Vagina (tissue), 2 donors: ENCODE measurements at regions not wholly inside any gene's neighbourhood (a gene's known extent, or its start where the extent isn't known, plus 50 kb on each side); places are given as distances from the start of the nearest gene placed in this dataset.
"Not testable (repeated sequence)": the region's sequence is repeated elsewhere in the genome, so short reads cannot be mapped to it uniquely, and the experiment has no call there.

ENCODE experiments used
- DNase-seq, 2 donors: peaks; one replicate each; pipeline ENCODE4 v3.0.0-alpha.2; 2017; ENCODE audit errors: extremely low spot score in 2 of 2
- H3K27ac ChIP-seq: fragments of 200-600 bp; sonication (generic); one replicate; pipeline ENCODE4 v1.5.1; 2019
- H3K27me3 ChIP-seq: fragments of 200-600 bp; sonication (generic); one replicate; pipeline ENCODE4 v1.5.1; 2019
- H3K36me3 ChIP-seq, 2 donors: fragments of 200-600 bp; sonication (generic); one replicate each; pipeline ENCODE4 v1.5.1; 2017 to 2019
- H3K4me1 ChIP-seq: fragments of 200-600 bp; sonication (generic); one replicate; pipeline ENCODE4 v1.5.1; 2019
- H3K4me3 ChIP-seq, 2 donors: fragments of 200-600 bp; sonication (generic); 1 replicate in 1 of 2; 2 replicates in 1 of 2; pipeline ENCODE4 v1.5.1; 2016 to 2019
- H3K9me3 ChIP-seq: fragments of 200-600 bp; sonication (generic); one replicate; pipeline ENCODE4 v1.5.1; 2019
- POLR2A ChIP-seq, 2 donors: fragments of 450-650 bp; IDR thresholded peaks; one replicate each; pipeline ENCODE4 v1.6.1; 2017; ENCODE audit warnings: antibody characterized with exemption in 2 of 2, mild to moderate bottlenecking in 2 of 2, moderate library complexity in 2 of 2
- POLR2AphosphoS5 ChIP-seq, 2 donors: sonication (generic); formaldehyde crosslinking; IDR thresholded peaks; one replicate each; pipeline ENCODE4 v1.9.0; 2017; ENCODE audit warnings: antibody characterized with exemption in 2 of 2, mild to moderate bottlenecking in 2 of 2, low read depth in 1 of 2; ENCODE audit not compliant: insufficient read depth in 1 of 2
- intact Hi-C: fragments of 100-400 bp; cut with DNase I; formaldehyde crosslinking; loops from one replicate; pipeline ENCODE4 v1.15.1; 2023
- TF ChIP-seq, protein P1 (sequence below), 3 experiments: fragments of 450-650 bp in 2 of 3; fragments of 200-600 bp in 1 of 3; sonication (generic) in 1 of 3; IDR thresholded peaks; one replicate each; pipeline ENCODE4 v1.5.1; 2017 to 2019; ENCODE audit warnings: antibody characterized with exemption in 3 of 3, mild to moderate bottlenecking in 2 of 3, moderate library complexity in 2 of 3

DNA sequence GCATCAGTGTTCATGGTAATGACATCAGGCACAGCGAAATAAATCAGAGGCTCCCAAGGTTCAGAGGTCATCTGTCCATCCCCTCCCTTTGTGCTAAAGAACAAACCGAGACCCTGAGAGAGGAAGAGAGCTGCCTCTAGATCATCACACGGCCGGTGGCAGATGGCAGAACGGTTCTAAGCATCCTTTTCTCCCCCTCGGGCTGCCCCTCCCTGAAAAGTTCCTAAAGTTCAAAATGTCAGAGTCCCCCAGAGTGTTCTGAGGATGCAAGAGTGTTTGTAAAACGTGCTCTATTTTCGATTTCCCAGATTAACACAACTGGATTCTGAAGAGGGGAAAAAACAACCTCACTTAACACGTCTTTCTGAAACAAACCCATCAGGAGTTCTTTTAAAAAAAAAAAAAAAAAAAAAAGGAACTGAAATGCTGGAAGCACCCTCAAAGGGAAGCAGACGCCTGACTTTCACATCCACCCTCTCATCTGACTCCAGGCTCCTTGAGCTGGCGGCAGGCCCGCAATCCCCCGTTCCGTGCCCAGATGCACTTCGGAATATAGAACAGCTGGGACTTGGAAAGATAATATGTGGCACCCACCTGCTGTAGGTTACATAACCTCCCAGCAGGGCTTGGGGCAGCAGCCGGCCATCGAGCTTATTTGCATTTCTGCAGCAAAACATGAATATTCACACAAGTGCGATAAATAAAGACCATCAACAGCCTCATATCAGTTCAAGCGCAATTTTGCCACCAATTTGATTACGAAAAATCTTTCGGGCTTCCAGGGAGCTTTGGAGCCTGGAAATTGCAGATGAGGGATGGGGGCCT is 115.5 kb upstream of the SMURF2 start:
- Histone ChIP-seq H3K27me3 (no peaks in the 10 kb centered on the region), H3K4me1 (peaks cover 68% of the 10 kb centered on the region), H3K4me3 (peak overlapping the region; percentile 48 to 56), H3K36me3 (no peaks in the 10 kb centered on the region), H3K27ac (peak overlapping the region; percentile 59), H3K9me3 (no peaks in the 10 kb centered on the region)
- TF ChIP-seq POLR2AphosphoS5 (IDR thresholded peaks at IDR 0.05; ENCODE audit: insufficient read depth in 1 of 2, low read depth in 1 of 2) (no peak), POLR2A (IDR thresholded peaks at IDR 0.05) (no peak)
- TF ChIP-seq, protein P1, sequence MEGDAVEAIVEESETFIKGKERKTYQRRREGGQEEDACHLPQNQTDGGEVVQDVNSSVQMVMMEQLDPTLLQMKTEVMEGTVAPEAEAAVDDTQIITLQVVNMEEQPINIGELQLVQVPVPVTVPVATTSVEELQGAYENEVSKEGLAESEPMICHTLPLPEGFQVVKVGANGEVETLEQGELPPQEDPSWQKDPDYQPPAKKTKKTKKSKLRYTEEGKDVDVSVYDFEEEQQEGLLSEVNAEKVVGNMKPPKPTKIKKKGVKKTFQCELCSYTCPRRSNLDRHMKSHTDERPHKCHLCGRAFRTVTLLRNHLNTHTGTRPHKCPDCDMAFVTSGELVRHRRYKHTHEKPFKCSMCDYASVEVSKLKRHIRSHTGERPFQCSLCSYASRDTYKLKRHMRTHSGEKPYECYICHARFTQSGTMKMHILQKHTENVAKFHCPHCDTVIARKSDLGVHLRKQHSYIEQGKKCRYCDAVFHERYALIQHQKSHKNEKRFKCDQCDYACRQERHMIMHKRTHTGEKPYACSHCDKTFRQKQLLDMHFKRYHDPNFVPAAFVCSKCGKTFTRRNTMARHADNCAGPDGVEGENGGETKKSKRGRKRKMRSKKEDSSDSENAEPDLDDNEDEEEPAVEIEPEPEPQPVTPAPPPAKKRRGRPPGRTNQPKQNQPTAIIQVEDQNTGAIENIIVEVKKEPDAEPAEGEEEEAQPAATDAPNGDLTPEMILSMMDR (IDR thresholded peaks at IDR 0.05) = no peak
- intact Hi-C loops = no loop called here
- DNase-seq = no peak

DNA sequence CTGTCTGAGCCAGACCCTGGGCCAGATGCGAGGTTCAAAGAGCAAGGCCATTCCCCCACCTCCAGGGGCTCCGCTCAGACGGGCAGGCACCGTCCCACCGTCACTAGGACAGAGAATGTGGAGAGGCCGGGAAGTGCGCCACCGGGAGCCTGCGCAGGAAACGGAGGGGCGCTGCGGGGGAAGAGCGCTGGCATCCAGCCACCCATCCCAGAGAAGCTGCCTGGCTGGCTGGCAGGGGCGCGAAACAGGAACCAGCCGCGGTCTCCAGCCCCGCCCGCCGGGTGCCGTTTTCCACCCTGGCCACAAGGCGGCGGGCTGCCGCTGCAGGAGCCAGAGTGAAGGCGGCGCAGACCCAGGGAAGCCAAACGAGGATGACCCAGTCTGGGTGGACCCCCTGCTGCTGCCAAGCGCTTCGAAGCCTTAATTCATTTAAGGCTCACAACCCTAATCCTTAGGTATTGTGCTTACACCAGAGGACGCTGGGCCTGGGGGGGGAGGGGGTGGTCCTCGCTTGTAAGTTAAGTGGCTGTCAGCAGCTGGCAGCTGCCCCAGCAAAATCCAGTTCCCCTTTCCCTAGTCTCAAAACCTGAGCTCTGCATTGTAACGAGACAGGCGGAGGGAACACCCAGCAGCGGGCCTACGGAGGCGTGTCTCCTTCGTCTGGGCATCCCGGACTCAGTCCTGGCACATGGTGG is 114.8 kb upstream of the SMURF2 start:
- H3K36me3 ChIP-seq, H3K9me3 ChIP-seq, DNase-seq, H3K27me3 ChIP-seq, intact Hi-C loops: not testable (repeated sequence)
- Histone ChIP-seq H3K27ac (peak overlapping the region; percentile 59), H3K4me1 (peaks cover 66% of the 10 kb centered on the region), H3K4me3 (peak overlapping the region; percentile 32 to 41)
- TF ChIP-seq, protein P1 (IDR thresholded peaks at IDR 0.05) = peak; percentile 87 to 96 (median 90)
- peak; percentile 47 to 68 for TF ChIP-seq POLR2AphosphoS5 (IDR thresholded peaks at IDR 0.05; ENCODE audit: insufficient read depth in 1 of 2, low read depth in 1 of 2)

DNA sequence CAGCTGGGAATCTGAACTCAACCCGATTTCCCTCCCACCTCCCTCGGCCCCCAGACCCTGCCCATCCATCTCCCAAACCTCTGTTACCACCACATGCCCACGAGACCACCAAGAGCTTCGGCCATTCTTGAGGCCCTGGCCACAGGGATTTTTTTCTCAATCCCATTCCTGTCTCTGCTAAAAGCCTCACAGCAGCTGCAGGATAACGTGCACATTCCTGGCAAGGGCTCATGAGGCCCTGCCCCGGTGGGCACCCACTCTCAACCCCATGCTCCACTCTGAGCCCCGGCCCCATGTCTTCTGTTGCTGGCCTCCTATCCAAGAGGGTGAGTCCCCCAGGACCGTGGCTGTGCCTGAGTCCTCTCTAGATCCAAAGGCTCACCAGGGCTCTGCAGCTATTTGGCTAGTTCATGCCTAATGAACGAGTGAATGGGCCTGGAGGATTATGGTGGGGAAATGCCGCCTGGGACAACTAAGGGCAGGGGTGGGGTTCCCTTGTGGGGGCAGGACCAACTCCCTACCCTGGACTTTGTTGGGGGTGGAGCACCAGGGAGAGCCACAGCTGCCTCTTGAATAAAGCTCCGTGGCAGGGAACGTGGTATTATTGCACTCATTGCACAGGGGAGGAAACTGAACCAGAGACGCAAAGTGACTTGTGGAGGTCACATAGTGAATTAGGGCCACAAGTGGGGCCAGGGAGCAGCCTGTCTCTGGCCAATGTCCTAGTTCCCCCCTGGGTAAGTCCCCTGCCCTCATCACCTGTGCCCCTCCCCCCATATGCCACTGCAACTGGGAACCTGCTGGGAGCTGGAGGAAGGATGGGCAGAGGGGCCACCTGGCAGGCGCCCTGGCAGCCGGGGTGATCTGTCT is 113.8 kb upstream of the SMURF2 start:
- Histone ChIP-seq H3K36me3 (no peaks in the 10 kb centered on the region), H3K4me1 (peaks cover 56% of the 10 kb centered on the region), H3K9me3 (no peaks in the 10 kb centered on the region), H3K27me3 (no peaks in the 10 kb centered on the region), H3K4me3 (peak overlapping the region in 1 of 2 donors; percentile 32), H3K27ac (peak overlapping the region; percentile 59)
- intact Hi-C loops = no loop called here
- DNase-seq = no peak
- no peak for TF ChIP-seq POLR2A (IDR thresholded peaks at IDR 0.05)
- TF ChIP-seq, protein P1 (IDR thresholded peaks at IDR 0.05) = no peak
- no peak for TF ChIP-seq POLR2AphosphoS5 (IDR thresholded peaks at IDR 0.05; ENCODE audit: insufficient read depth in 1 of 2, low read depth in 1 of 2)

DNA sequence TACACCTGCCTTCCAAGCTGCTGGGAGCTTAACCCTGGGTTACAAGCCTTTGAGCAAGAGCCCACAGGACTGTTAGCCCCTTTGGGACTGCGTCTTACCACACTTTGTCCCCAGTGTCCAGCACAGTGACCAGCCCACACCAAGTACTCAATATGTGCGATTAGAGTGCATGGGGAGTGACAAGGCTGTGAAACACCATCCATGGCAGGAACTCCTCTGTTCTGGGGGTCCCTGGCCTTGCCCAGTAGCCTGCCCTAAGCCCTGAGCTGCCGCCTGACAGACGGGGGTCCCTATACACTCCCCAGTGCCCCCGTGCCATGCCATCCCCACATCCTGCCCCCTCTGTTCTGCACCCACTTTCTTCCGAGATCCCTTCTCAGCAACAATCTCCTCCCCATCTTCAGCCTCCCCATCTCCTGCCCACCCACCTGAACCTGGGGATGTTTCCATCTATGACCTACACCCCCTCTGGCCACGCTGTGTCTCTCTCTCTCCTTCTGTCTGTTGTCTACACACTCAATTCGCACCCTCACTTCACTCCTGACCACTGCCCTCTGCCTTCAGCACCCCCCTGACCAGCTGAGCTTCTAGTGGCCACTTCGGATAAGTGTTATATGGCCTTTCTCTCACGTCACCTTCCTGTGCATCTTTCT is 112.9 kb upstream of the SMURF2 start:
- Histone ChIP-seq H3K27ac (no peak overlapping the region), H3K4me3 (no peak overlapping the region), H3K9me3 (no peaks in the 10 kb centered on the region), H3K4me1 (peaks cover 47% of the 10 kb centered on the region), H3K27me3 (no peaks in the 10 kb centered on the region), H3K36me3 (no peaks in the 10 kb centered on the region)
- DNase-seq = no peak
- intact Hi-C loops = no loop called here
- TF ChIP-seq POLR2AphosphoS5 (IDR thresholded peaks at IDR 0.05; ENCODE audit: insufficient read depth in 1 of 2, low read depth in 1 of 2) (no peak), POLR2A (IDR thresholded peaks at IDR 0.05) (no peak)
- TF ChIP-seq, protein P1 (IDR thresholded peaks at IDR 0.05) = no peak
